SH-SY5Y (cell line): ENCODE measurements at regions not wholly inside any gene's neighbourhood (a gene's known extent, or its start where the extent isn't known, plus 50 kb on each side); places are given as distances from the start of the nearest gene placed in this dataset.

Source experiments
- GATA2 ChIP-seq: IDR thresholded peaks from 2 replicates; pipeline ENCODE4 v1.6.1; 2011; ENCODE audit warnings: mild to moderate bottlenecking, low read depth, low read length
- GATA3 ChIP-seq: IDR thresholded peaks from 2 replicates; pipeline ENCODE4 v1.6.1; 2011; ENCODE audit warnings: low read depth, mild to moderate bottlenecking, low read length, moderate library complexity

DNA sequence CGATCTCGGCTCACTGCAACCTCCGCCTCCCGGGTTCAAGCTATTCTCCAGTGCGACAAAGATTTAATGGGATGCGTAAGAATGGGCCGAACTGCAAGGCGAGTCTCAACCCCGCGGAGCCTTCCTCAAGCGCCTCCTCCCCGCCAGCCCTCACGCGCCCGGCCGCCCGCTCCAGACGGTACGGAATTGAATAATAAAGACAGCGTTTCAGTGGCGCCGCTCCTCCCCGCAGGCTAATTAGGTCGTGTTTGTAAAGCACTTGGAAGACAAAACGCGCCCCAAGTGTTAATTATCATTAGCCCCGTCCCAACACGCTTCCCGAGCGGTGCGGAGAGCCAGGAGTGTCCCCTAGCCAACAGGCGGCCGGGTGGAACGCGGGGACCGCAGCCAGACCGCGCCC, 192.0 kb downstream of the BUD13 start:
- TF ChIP-seq GATA2 (no peak), GATA3 (no peak)
